Uterus (tissue), 2 donors: ENCODE measurements at regions not wholly inside any gene's neighbourhood (a gene's known extent, or its start where the extent isn't known, plus 50 kb on each side); places are given as distances from the start of the nearest gene placed in this dataset.

Experiments
- CTCF ChIP-seq, 4 experiments: fragments of 200-600 bp in 2 of 4; fragments of 450-650 bp in 2 of 4; sonication (generic) in 2 of 4; IDR thresholded peaks; one replicate each; pipeline ENCODE4 v1.5.1; 2016 to 2019; ENCODE audit warnings: antibody characterized with exemption in 4 of 4, mild to moderate bottlenecking in 2 of 4, moderate library complexity in 1 of 4
- POLR2A ChIP-seq, 2 donors: fragments of 450-650 bp; IDR thresholded peaks; one replicate each; pipeline ENCODE4 v1.6.1; 2016; ENCODE audit warnings: antibody characterized with exemption in 2 of 2, mild to moderate bottlenecking in 1 of 2, moderate library complexity in 1 of 2

- TF ChIP-seq CTCF (IDR thresholded peaks at IDR 0.05) (no peak), POLR2A (IDR thresholded peaks at IDR 0.05) (no peak)
Observed at GRCh38 chr1:229110986-229111385, 159.9 kb upstream of the RAB4A start.
